ENCODE measurements at regions not wholly inside any gene's neighbourhood (a gene's known extent, or its start where the extent isn't known, plus 50 kb on each side); places are given as distances from the start of the nearest gene placed in this dataset.

DNA sequence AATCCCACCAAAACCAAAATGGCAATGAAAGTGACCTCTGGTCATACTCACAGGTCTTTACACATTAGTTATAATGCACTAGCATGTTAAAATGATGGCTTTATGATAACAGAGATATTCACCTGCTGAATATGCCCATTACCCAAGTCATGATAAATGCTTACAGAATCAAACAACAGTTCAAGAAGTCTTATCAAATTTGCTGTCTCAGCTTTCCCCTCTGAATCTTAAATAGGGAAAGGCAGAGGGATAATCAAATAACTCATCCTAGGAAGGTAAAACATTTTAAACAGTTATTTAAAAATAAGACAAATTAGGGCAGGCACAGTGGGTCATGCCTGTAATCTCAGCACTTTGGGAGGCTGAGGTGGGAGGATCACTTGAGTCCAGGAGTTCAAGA lies 52.8 kb upstream of the CRBN start:
- no peak overlapping the region for H3K9ac ChIP-seq (ENCODE audit: low read depth, low read length)
- no peaks in the 10 kb centered on the region for H3K36me3 ChIP-seq (ENCODE audit: insufficient read depth, low read length)
- no peak for ATAC-seq (ENCODE audit: insufficient read depth, low read depth)
- no peaks in the 10 kb centered on the region for H3K4me1 ChIP-seq (ENCODE audit: insufficient read depth, low read length)
- H3K27ac ChIP-seq (ENCODE audit: low read length) = no peak overlapping the region
- H3K9me3 ChIP-seq (ENCODE audit: insufficient read depth, low read length, severe bottlenecking) = peaks cover 4% of the 10 kb centered on the region
- H3K79me2 ChIP-seq (ENCODE audit: insufficient read depth, low read length) = no peaks in the 10 kb centered on the region
- no peak overlapping the region for H3K4me2 ChIP-seq (ENCODE audit: insufficient read depth, low read length)
- no peak for TF ChIP-seq EZH2 (IDR thresholded peaks at IDR 0.05; ENCODE audit: borderline replicate concordance, low read depth, low read length, severe bottlenecking)
- TF ChIP-seq, protein P1, sequence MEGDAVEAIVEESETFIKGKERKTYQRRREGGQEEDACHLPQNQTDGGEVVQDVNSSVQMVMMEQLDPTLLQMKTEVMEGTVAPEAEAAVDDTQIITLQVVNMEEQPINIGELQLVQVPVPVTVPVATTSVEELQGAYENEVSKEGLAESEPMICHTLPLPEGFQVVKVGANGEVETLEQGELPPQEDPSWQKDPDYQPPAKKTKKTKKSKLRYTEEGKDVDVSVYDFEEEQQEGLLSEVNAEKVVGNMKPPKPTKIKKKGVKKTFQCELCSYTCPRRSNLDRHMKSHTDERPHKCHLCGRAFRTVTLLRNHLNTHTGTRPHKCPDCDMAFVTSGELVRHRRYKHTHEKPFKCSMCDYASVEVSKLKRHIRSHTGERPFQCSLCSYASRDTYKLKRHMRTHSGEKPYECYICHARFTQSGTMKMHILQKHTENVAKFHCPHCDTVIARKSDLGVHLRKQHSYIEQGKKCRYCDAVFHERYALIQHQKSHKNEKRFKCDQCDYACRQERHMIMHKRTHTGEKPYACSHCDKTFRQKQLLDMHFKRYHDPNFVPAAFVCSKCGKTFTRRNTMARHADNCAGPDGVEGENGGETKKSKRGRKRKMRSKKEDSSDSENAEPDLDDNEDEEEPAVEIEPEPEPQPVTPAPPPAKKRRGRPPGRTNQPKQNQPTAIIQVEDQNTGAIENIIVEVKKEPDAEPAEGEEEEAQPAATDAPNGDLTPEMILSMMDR (IDR thresholded peaks at IDR 0.05; ENCODE audit: borderline replicate concordance, extremely low read depth, low read length, poor library complexity, severe bottlenecking) = no peak
- no peak for DNase-seq
- no peak overlapping the region for H2AFZ ChIP-seq (ENCODE audit: low read depth, low read length)
- H4K20me1 ChIP-seq (ENCODE audit: insufficient read depth, low read length) = no peaks in the 10 kb centered on the region
- no peaks in the 10 kb centered on the region for H3K27me3 ChIP-seq (ENCODE audit: insufficient read depth, low read length, poor library complexity)
- H3K4me3 ChIP-seq (ENCODE audit: low read depth in 1 of 2, low read length in 2 of 2) = no peak overlapping the region
